Caco-2 (cell line): ENCODE measurements at regions not wholly inside any gene's neighbourhood (a gene's known extent, or its start where the extent isn't known, plus 50 kb on each side); places are given as distances from the start of the nearest gene placed in this dataset.

Source experiments
- BruUV-seq: library from RNA; stranded (reverse); fragments of 400-500 nt; replicated peaks from 2 replicates; lab custom pipeline; 2021; lab: Mats Ljungman, UMichigan
- CTCF ChIA-PET: fragments of 300-600 bp; sonication (Branson Sonifier 250); formaldehyde crosslinking; loops from one replicate; lab custom pipeline; 2022; ENCODE audit warnings: antibody characterized with exemption; lab: Charles Lee
- POLR2A ChIA-PET: fragments of 300-600 bp; sonication (Branson Sonifier 250); formaldehyde crosslinking; loops from one replicate; lab custom pipeline; 2022; ENCODE audit warnings: antibody characterized with exemption; lab: Charles Lee
- DNase-seq, 2 experiments: peaks; one replicate each; pipeline versions ENCODE4 v3.0.0 to v3.0.0-alpha.2; 2020 to 2022
- H3K27me3 ChIP-seq: replicated peaks from 2 replicates; pipeline ENCODE4 v1.6.0; 2011; ENCODE audit warnings: low read length; ENCODE audit not compliant: control insufficient read depth, insufficient read depth
- H3K36me3 ChIP-seq: 2 replicates; pipeline ENCODE4 v1.5.1; 2011; ENCODE audit warnings: low read length; ENCODE audit not compliant: control insufficient read depth, insufficient read depth
- H3K4me1 ChIP-seq: fragments of 250-450 bp; sonication (Bioruptor Pico); 2 replicates; pipeline ENCODE4 v1.5.1; 2020; ENCODE audit warnings: mild to moderate bottlenecking
- H3K4me3 ChIP-seq: 2 replicates; pipeline ENCODE4 v1.5.1; 2011; ENCODE audit warnings: low read depth, mild to moderate bottlenecking, control low read depth, low read length
- H3K9me3 ChIP-seq: fragments of 250-450 bp; sonication (Bioruptor Pico); 2 replicates; pipeline ENCODE4 v1.5.1; 2020; ENCODE audit warnings: mild to moderate bottlenecking, moderate library complexity
- H3K27ac Mint-ChIP-seq: one replicate; pipeline ENCODE4 v1.8.0; 2022; ENCODE audit warnings: mixed read lengths; ENCODE audit not compliant: unreplicated experiment
- H3K27me3 Mint-ChIP-seq: one replicate; pipeline ENCODE4 v1.8.0; 2022; ENCODE audit warnings: mixed read lengths; ENCODE audit not compliant: insufficient read depth, unreplicated experiment
- H3K36me3 Mint-ChIP-seq: one replicate; pipeline ENCODE4 v1.8.0; 2022; ENCODE audit warnings: mild to moderate bottlenecking, mixed read lengths; ENCODE audit not compliant: insufficient read depth, unreplicated experiment
- H3K4me1 Mint-ChIP-seq: one replicate; pipeline ENCODE4 v1.8.0; 2022; ENCODE audit warnings: low read depth, mixed read lengths; ENCODE audit not compliant: unreplicated experiment
- H3K4me3 Mint-ChIP-seq: one replicate; pipeline ENCODE4 v1.8.0; 2022; ENCODE audit warnings: mild to moderate bottlenecking, moderate library complexity, mixed read lengths; ENCODE audit not compliant: unreplicated experiment
- H3K9me3 Mint-ChIP-seq: one replicate; pipeline ENCODE4 v1.8.0; 2022; ENCODE audit warnings: mixed read lengths; ENCODE audit not compliant: unreplicated experiment
- intact Hi-C: fragments of 100-400 bp; cut with micrococcal nuclease; formaldehyde crosslinking; loops from one replicate; pipeline ENCODE4 v1.10.0; 2022; ENCODE audit not compliant: unreplicated experiment
- TF ChIP-seq, protein P1 (sequence below), 2 experiments: fragments of 200-600 bp in 1 of 2; IDR thresholded peaks; 1 replicate in 1 of 2; 2 replicates in 1 of 2; pipeline versions ENCODE4 v1.5.1 to v1.8.0; 2011 to 2022; ENCODE audit warnings: antibody characterized with exemption in 1 of 2, control low read depth in 1 of 2, inconsistent platforms in 1 of 2, low read depth in 1 of 2, low read length in 1 of 2, mild to moderate bottlenecking in 1 of 2, moderate library complexity in 1 of 2; ENCODE audit not compliant: insufficient read depth in 1 of 2, severe bottlenecking in 1 of 2, unreplicated experiment in 1 of 2

DNA sequence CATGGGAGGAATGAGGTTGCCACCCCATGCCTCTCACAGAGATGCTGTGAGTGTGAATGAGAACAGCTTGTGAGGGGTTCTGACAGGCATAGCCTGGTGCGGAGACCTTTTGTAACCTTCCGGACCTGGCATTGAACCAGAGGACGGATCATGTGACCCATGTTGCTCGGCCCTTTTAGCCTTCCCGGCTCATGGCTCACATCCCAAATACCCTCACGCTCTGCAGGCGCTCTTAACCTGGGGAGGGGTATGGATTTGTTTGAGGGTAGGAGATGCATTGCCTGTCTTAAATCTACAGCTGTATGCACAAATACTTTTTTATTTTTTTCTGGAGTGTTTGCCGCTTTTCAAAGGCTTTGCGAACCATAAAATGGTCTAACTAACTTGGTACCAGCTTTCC, 102.4 kb upstream of the CRHR1 start:
- Histone ChIP-seq H3K4me3 (no peak overlapping the region), H3K4me1 (no peaks in the 10 kb centered on the region), H3K27me3 (peaks cover 1% of the 10 kb centered on the region), H3K9me3 (no peaks in the 10 kb centered on the region), H3K36me3 (no peaks in the 10 kb centered on the region)
- intact Hi-C loops: no loop called here
- ChIA-PET POLR2A (no interaction called here), CTCF (no interaction called here)
- TF ChIP-seq, protein P1, sequence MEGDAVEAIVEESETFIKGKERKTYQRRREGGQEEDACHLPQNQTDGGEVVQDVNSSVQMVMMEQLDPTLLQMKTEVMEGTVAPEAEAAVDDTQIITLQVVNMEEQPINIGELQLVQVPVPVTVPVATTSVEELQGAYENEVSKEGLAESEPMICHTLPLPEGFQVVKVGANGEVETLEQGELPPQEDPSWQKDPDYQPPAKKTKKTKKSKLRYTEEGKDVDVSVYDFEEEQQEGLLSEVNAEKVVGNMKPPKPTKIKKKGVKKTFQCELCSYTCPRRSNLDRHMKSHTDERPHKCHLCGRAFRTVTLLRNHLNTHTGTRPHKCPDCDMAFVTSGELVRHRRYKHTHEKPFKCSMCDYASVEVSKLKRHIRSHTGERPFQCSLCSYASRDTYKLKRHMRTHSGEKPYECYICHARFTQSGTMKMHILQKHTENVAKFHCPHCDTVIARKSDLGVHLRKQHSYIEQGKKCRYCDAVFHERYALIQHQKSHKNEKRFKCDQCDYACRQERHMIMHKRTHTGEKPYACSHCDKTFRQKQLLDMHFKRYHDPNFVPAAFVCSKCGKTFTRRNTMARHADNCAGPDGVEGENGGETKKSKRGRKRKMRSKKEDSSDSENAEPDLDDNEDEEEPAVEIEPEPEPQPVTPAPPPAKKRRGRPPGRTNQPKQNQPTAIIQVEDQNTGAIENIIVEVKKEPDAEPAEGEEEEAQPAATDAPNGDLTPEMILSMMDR (IDR thresholded peaks at IDR 0.05; ENCODE audit: insufficient read depth in 1 of 2, low read depth in 1 of 2, low read length in 1 of 2, severe bottlenecking in 1 of 2, unreplicated experiment in 1 of 2): no peak
- DNase-seq: no peak
- Mint-ChIP-seq H3K4me3 (no peak overlapping the region), H3K27ac (no peak overlapping the region), H3K27me3 (peaks cover 29% of the 10 kb centered on the region), H3K36me3 (no peaks in the 10 kb centered on the region), H3K4me1 (no peaks in the 10 kb centered on the region), H3K9me3 (no peaks in the 10 kb centered on the region)
- BruUV-seq: no TSS peak

DNA sequence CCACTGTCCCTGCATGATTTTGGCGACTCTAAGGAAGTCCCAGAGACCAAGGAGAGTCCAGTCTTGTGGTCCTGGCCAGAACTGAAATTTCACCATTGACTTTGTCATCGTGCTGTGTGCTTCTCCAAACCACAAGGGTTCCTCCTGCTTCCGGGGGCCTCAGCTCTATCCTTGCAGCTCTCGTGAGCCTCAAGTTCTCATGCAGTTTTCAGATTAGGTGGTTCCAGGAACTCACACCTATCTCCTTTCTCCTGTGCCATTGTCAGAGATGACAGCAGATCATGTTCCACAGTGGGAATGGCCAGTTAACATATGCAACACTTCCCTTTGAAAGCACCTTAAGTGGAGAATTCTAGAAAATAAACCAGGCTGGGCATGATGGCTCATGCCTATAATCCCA, 97.9 kb upstream of the CRHR1 start:
- H3K27me3 ChIP-seq: peaks cover 1% of the 10 kb centered on the region
- Mint-ChIP-seq H3K4me1 (no peaks in the 10 kb centered on the region), H3K4me3 (no peak overlapping the region), H3K36me3 (no peaks in the 10 kb centered on the region), H3K9me3 (no peaks in the 10 kb centered on the region), H3K27ac (no peak overlapping the region), H3K27me3 (peaks cover 41% of the 10 kb centered on the region)
- H3K9me3 ChIP-seq: no peaks in the 10 kb centered on the region
- TF ChIP-seq, protein P1 (IDR thresholded peaks at IDR 0.05; ENCODE audit: insufficient read depth in 1 of 2, low read depth in 1 of 2, low read length in 1 of 2, severe bottlenecking in 1 of 2, unreplicated experiment in 1 of 2): no peak
- no peak overlapping the region for H3K4me3 ChIP-seq
- DNase-seq: no peak
- no peaks in the 10 kb centered on the region for H3K36me3 ChIP-seq
- ChIA-PET POLR2A (no interaction called here), CTCF (no interaction called here)
- no TSS peak for BruUV-seq
- H3K4me1 ChIP-seq: no peaks in the 10 kb centered on the region
- intact Hi-C loops: no loop called here

DNA sequence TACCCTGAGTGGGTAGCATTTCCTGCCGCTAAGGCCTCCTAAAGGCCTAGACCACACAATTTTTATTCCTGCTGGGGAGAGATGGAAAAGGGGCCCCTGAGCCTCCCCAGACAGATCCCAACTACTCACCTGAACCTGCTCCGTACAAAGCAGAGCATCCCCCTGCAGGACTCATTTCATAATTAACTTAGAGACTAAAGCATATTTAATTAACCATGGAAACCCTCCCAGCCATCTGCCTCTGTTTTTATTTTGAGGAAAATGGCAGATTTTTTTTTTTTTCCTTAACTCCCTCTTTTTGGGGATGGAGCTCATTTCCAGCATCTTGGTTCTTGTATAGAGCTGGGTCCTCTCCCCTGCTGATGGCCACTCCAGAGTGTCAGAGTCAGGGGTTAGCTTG, 96.5 kb upstream of the CRHR1 start:
- DNase-seq: no peak
- ChIA-PET POLR2A (no interaction called here), CTCF (interaction anchor here (0.6 kb wide), 1 partner anchor 18 kb away, joined by 4 read pairs; no protein-coding TSS in a partner anchor)

More for the DNA sequence above, 96.5 kb upstream of the CRHR1 start:
- no peaks in the 10 kb centered on the region for H3K4me1 ChIP-seq
- H3K9me3 ChIP-seq: no peaks in the 10 kb centered on the region
- TF ChIP-seq, protein P1 (IDR thresholded peaks at IDR 0.05; ENCODE audit: insufficient read depth in 1 of 2, low read depth in 1 of 2, low read length in 1 of 2, severe bottlenecking in 1 of 2, unreplicated experiment in 1 of 2): no peak
- Mint-ChIP-seq H3K4me3 (no peak overlapping the region), H3K9me3 (no peaks in the 10 kb centered on the region), H3K36me3 (no peaks in the 10 kb centered on the region), H3K27ac (no peak overlapping the region), H3K27me3 (peaks cover 36% of the 10 kb centered on the region), H3K4me1 (no peaks in the 10 kb centered on the region)
- no TSS peak for BruUV-seq
- intact Hi-C loops: no loop called here
- H3K36me3 ChIP-seq: no peaks in the 10 kb centered on the region
- no peak overlapping the region for H3K4me3 ChIP-seq
- H3K27me3 ChIP-seq: no peaks in the 10 kb centered on the region
